GM19328 (cell line): ENCODE measurements at regions not wholly inside any gene's neighbourhood (a gene's known extent, or its start where the extent isn't known, plus 50 kb on each side); places are given as distances from the start of the nearest gene placed in this dataset.
"Not testable (repeated sequence)": the region's sequence is repeated elsewhere in the genome, so short reads cannot be mapped to it uniquely, and the experiment has no call there.

Experiments
- ATAC-seq: cut with Tn5 transposase; IDR thresholded peaks from one replicate; pipeline ENCODE4 v1.9.1; 2021; ENCODE audit warnings: mild to moderate bottlenecking, moderate library complexity; ENCODE audit not compliant: unreplicated experiment

DNA sequence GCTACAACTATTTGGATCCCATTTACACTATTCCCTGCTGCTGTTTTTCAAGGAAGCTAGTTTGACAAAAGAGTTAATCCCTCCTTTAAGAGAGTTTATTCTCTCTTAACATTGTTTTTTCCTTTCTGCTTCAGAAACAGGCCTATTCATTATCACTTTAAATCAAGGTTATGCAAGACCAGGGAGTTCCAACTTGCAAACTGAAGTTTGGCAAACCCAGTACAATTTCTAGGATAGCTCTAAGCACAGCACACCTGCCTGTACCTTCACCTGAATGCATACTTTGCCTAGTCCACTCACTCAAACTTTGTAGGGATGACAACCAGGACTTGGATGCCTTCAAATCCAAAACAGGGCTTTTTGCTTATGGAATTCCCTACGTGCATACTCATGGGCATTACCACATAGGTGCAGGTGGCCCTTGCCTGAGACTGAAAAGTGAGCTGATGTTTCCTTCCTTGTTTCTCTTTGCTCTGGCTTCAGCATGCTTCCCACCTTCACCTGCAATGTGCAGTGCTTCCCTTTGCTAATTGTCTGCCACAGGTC is 193.8 kb upstream of the MMADHC start:
- ATAC-seq, result no peak

- no peak for ATAC-seq
These were observed 185.4 kb upstream of the MMADHC start for GRCh38 chr2:149773006-149773405.

DNA sequence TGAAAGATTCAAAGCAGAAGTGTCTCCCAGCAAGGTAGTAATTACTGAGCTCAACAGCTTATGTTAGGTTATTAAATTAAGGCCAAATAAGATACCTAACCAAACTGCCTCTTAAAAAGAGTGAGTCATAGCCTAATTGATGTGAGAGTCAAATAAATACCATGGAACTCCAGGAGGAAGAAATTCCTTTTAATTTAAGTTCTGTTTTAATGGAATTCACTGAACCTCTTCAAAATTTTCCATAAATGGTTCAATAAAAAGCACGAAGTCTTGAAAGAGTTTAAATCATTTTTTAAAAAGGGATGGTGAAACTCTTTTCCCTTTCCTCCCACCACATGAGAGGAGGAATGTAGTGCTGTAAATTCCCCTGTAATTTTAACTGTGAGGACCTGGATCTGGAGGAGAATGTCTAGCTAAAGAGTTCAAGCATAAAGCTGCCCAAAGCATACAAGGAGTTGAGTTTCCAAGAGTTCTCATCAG is 180.8 kb upstream of the MMADHC start:
- no peak for ATAC-seq

- ATAC-seq, result no peak
These were observed 180.0 kb upstream of the MMADHC start for GRCh38 chr2:149767516-149767974.

DNA sequence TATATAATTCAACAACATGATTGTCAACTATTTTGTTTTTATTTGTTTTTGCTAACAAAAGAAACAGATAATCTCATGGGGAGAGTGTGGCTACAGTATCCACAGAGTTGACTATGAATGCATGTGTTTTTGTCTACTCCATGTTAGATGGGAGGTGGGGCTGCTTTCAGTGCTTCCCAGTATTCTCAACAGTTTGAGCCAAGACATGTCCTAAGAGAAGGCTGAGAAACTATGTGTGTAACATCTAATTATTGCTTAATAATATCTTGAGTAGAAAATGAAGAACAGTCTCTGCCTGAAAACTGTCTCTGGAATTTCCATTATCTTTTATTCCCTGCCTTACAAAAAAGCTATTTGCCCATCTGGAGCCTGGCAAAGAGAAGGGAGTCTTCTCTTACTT is 178.8 kb upstream of the MMADHC start:
- no peak for ATAC-seq

DNA sequence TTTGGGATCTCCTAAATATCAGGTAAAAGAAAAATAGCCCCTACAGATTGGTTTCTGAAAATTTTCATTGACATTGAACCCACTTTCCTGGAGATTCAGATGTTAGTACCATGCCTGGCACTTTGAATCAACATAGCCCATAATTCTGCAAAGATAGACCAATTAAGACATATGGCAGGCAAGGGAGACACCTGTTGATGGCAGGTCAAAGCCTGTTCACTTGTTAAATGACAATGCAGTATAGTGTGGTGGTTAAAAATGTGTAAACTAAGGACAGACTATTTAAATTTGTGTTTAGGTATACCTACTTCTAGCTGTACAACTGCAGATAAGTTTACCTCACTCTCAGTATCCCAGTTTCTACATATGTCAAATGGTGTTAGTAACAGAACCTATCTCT is 178.1 kb upstream of the MMADHC start:
- ATAC-seq, result no peak

DNA sequence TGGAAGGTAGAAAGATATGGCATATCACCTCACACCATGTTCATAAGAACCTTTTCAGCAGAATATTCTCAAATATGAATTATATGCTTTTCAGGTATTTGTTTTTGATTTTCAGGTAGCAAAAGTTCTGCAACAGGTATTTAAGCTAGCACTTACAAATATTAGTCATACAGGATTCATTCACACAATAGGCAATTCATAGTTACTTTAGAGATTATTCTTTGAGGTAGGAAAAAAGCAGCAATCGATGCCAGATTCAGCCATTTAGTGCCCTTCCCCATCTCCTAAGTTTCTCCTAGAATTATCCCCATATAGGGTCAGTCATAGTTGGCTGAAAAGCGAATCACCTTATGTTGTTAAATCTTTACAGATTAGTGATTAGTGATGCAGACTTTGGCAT is 177.4 kb upstream of the MMADHC start:
- no peak for ATAC-seq

DNA sequence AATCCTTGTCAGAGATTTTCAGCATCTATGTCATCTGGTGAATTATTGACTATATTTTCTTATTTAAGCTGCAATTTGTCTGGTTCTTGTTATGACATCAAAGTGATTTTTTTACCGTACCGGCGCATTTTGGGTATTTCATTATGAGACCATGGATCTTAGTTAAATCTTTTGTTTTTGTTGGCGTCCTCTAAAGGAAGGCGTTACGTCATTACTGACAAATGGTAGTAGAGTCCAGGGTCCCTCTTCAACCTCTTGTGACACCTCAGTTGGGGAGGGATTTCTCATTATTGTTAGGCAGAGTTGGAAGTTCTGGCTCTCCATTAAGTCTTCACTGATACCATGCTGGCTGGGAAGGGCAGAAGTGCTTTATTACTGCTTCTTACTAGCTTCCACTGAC is 175.8 kb upstream of the MMADHC start:
- ATAC-seq, result no peak

DNA sequence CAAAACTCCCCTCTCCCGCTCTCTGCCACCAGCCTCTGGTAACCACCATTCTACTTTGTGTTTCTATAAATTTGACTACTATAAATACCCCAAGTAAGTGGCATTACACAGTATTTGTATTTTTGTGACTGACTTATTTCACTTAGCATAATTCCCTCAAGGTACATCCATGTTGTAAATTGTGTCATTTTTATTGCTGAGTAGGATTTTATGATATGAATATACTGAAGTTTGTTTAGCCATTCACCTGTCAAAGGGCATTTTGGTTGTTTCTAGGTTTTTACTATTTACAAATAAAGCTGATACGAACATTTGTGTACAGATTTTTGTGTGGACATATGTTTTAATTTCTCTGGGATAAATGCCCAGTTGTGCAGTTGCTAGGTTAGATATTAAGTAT is 174.0 kb upstream of the MMADHC start:
- ATAC-seq, result no peak

DNA sequence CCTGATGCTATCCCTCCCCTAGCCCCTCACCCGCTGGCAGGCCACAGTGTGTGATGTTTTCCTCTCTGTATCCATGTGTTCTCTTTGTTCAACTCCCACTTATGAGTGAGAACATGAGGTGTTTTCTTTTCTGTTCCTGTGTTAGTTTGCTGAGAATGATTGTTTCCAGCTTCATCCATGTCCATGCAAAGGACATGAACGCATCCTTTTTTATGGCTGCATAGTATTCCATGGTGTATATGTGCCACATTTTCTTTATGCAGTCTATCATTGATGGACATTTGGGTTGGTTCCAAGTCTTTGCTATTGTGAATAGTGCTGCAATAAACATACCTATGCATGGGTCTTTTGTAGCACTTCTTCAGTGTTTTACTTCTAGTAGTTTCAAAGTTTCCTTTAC is 171.8 kb upstream of the MMADHC start:
- ATAC-seq, result not testable (repeated sequence)

DNA sequence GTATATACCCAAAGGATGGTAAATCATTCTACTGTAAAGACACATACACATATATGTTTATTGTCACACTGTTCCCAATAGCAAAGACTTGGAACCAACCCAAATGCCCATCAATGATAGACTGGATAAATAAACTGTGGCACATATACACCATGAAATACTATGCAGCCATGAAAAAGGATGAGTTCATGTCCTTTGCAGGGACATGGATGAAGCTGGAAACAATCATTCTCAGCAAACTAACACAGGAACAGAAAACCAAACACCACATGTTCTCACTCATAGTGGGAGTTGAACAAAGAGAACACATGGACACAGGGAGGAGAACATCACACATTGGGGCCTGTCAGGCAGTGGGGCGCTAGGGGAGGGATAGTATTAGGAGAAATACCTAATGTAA is 167.1 kb upstream of the MMADHC start:
- ATAC-seq, result not testable (repeated sequence)

DNA sequence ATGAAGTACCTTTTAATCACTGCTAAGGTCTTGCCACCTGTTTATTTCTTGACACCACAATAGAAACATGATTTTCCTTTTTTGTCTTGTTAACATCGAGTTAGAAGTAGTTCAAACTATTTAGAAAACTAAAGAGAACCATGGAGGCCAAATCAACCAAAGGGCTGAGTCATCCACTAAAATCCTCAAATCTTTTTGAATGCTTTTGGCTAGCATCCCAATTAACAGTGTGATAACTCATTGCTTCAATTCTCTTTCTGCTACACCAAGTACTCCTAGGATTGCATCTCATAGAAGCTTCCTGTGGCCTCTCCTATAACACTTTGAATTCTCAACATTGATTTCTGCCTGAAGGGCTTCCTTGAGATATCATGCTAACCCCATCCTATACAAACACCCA is 159.9 kb upstream of the MMADHC start:
- ATAC-seq, result no peak

DNA sequence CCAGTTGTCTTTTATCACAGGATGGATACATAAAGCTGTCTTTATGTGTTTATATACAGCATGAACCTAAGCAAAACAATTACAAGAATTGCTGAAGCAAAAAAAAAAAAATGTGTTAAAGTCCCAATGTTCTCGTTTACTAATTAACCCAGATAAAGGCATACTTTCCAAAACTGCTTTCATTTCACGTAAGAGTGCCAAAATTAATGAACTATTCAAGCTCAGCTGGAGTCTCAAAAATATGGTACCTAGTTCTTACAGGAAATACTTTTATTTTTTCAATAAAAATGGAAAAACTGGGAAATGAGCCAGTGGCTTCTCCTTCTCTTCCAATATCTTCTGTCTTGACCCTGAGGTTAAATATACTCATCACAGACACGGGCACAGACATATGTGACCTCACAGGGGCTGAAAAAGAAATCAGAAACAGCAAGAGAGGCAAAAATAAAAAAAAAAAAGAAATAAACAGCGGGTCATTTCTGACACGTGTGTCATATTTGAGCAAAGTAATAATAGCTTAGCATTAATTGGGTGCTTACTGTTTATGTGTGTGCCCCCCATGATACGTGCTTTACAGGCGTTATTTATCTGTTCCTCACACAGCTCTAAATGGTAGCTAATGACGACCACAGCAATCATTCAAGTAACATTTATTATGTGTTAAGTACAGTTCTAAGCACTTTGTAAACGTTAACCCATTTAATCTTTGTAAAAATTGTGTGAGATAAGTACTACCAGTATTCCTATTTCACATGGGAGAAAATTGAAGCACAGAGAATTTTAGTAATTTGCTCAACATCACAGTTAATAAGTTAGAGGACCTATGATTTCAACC is 158.0 kb upstream of the MMADHC start:
- no peak for ATAC-seq

DNA sequence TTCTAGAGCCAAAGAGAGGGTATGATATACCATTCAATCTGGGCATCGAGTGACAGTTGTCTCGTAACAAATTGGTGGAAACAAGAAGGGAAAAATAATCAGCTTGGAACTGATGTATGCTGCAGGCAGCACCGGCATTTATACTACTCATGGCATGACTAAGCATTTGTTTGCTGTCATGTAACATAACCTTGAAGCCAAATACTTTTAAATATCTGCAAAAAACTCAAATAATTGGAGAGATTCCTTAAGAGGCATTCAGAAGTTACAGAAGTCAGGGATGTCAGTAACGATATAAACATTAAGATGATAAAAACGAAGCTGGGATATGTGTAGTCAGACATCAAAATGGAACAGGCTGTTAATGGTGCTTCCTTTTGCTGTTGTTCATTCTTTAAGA is 157.3 kb upstream of the MMADHC start:
- no peak for ATAC-seq

DNA sequence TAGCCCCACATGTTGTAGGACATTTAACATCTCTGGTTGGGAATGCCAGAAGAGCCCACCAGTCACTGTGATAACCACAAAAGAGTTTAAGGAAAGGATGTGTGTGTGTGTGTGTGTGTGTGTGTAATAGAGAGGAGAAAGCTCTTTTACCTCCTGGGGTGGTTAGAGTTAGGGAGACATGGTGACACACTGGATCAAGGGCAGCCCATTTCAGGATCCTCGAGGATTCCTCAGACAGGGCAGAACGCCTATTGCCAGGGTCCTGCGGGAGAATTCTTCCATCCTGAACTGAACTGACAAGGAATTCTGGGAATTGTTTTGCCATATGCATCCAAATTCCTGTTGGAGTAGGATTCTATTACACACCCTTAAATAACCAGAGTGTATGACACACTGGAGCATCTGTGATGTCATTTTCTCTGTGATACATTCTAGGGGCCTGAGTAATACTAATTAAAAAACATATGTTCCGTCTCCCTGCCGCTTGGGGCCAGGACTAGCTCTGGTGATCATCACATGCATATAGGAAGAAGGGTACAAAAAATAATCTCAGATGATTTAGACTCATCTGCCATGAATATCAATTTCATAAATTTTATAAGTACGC is 156.4 kb upstream of the MMADHC start:
- ATAC-seq, result no peak

DNA sequence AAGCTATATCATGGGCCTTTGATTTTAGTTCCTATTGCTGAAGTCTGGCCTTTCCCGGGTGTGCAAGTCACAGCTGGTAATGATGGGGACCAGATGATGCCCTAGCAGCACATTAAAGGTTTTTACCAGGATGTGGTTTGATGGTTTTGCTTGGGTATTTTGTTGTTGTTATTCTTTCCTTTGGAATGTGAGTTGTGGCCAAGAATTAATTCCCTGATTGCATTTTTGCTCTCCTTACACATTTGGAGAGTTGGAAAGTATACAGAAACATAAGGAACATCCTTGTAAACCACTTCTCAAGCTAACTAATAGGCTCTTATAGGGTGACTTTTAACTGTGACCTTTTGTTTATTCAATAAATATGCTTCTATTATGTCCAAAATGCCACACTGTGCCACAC is 154.1 kb upstream of the MMADHC start:
- ATAC-seq, result no peak

GRCh38 chr2:149740490-149740889 is 152.9 kb upstream of the MMADHC start:
- ATAC-seq, result no peak

DNA sequence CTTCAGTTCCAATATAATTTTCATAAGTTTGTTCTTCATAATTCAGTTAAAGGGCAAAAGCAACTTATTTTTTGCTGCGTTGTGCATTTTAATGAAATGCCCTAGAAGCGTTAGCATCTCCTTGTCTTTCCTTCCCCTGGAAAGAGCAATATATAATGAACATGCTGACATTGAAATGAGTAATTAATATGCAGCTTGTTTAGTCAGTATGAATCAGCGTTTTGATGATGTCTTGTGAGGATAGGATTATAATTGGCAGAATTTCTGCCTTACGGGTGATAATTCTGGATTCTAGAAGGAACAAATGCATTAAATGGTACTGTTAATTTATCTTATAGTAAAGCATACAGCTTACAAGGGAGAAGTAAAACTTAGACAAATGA is 152.3 kb upstream of the MMADHC start:
- ATAC-seq, result no peak

DNA sequence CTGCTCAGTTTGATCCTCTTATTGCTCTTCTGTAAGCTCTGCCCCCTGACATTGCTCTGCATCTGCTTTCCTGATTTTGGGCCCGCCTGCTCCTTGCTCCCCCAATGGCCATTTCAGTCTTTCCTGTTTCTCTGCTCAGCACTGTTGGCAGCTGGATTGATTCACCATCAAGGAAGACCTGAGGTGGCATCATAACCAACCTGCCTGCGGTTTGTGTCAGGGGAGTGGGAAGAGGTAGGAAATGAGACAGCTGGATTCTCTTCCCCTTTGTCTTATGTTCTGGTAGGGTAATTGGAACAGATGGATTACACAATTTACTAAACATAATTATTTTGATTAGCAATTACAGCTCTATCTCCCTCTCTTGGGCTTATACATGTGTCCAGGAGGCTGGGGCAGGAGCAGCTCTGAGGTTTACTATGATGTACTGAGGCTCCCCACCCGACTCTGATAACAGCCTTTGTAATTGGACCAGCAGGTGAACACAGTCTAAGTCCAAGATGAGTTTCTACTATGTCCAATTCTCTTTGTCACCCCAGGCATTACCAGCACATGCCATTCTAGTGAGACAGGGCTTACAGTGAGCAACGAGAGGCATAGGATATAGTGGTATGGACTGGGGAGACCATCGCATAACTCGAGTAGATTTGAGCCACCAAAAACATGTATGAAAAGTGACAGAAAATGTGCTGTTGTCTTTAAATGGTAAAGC is 151.8 kb upstream of the MMADHC start:
- ATAC-seq, result no peak

DNA sequence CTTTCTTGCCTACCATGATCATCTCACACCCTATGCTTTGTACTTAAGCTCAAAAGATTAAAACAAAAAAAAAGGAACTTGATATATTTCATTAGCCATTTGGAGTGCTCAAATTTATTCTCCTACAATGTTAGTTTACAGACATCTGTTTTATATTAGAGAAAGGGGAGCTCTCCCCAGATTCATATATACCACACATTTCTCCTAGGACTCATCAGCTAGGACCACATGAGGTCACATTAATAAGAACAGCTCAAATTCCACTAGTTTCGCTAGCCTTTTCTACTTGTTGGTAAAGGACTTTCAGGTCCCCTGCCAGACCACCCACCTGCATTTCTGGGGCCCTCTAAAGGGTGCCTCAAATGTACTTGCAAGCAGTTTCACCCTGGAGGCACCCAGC is 151.2 kb upstream of the MMADHC start:
- ATAC-seq, result no peak

GRCh38 chr2:149737896-149738295 is 150.3 kb upstream of the MMADHC start:
- no peak for ATAC-seq
